GM12801 (cell line): ENCODE measurements at regions not wholly inside any gene's neighbourhood (a gene's known extent, or its start where the extent isn't known, plus 50 kb on each side); places are given as distances from the start of the nearest gene placed in this dataset.

Experiments used
- TF ChIP-seq, protein P1 (sequence below): IDR thresholded peaks from one replicate; pipeline ENCODE4 v1.5.1; 2011; ENCODE audit warnings: control low read depth; ENCODE audit not compliant: insufficient read length; ENCODE audit errors: extremely low read depth

DNA sequence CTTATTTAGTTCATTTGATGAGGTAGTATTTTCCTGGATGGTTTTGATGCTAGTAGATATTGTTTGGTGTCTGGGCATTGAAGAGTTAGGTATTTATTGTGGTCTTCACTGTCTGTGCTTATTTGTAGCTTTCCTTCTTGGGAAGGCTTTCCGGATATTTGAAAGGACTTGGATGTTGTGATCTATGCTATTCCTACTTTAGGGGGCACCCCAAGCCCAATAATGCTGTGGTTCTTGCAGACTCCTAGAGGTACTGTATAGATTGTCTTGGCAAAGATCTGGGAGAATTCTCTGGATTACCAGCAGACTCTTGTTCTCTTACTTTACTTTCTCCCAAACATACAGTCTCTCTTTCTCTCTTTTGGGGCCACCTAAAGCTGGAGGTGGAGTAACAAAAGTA lies 315.7 kb downstream of the MAT2B start:
- TF ChIP-seq, protein P1, sequence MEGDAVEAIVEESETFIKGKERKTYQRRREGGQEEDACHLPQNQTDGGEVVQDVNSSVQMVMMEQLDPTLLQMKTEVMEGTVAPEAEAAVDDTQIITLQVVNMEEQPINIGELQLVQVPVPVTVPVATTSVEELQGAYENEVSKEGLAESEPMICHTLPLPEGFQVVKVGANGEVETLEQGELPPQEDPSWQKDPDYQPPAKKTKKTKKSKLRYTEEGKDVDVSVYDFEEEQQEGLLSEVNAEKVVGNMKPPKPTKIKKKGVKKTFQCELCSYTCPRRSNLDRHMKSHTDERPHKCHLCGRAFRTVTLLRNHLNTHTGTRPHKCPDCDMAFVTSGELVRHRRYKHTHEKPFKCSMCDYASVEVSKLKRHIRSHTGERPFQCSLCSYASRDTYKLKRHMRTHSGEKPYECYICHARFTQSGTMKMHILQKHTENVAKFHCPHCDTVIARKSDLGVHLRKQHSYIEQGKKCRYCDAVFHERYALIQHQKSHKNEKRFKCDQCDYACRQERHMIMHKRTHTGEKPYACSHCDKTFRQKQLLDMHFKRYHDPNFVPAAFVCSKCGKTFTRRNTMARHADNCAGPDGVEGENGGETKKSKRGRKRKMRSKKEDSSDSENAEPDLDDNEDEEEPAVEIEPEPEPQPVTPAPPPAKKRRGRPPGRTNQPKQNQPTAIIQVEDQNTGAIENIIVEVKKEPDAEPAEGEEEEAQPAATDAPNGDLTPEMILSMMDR: no peak

DNA sequence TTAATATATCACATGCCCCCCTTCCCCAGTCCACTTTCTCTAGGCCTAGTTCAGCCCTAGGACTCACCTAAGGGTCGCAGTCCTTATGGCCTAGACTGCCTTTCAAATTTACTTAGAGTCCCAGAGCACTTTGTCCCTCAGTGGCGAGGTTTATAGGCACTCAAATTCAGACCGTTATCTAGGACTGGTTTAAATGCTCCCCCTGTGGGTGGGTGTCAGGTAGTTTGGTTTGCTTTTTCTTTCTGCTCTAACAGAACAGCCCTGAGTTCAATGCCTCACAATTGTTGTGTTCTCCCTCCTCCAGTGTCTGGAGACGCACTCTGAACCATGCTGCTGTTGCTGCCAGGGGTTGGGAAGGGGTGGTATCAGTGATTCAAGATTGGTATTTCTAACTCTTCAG lies 317.1 kb downstream of the MAT2B start:
- TF ChIP-seq, protein P1: no peak

DNA sequence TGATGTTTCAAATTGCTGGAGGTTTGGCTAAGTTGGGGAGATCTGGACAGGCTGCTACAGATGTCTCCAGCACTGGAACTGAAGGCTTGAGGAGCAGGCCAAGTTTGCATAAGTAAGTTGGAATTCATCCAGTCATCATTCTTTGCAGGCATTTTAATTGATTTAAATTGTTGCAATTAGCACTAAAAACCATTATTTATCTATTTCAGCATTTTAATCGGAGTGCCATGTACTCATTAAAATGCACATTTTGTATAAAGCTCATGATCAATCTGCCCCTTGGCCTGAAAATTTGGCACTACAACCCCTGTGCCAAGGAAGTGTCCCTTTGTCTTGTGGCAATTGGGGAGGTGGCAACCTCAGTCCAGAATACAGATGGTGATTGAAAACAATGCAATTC lies 320.2 kb downstream of the MAT2B start:
- TF ChIP-seq, protein P1: no peak

DNA sequence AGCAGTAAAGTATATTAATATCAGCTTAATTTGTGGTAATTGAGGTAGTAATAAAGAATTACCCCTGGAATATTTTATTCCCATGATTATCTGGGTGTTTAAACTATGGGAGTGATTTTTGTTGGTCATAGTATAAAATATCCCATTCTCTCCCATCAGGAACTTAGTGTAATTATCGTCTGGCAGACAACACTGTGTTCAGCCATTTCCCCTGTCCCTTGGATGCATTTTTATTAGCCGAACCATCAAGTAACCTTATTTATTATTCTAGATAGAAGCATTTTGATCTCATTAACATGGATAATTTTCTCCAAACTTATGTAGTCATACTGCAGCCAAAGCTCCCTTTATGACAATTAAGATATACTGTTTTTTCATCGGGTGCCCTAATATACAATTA lies 320.8 kb downstream of the MAT2B start:
- TF ChIP-seq, protein P1: no peak

DNA sequence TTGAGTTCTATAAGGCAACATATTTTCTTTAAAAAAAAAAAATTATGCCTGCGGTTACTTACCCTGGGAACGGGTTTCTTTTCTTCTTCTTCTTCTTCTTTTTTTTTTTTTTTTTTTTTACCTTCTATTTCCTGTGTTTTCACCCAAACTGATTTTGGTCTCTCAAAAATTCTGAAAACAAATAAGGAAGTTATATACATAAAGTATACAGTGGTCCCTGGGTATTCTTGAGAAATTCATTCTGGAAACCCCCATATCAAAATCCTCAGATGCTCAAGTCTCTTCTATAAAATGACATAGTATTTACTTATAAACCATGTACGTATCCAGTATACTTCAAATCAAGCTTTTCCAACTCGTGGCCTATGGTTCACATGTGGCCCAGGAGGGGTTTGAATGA lies 326.7 kb downstream of the MAT2B start:
- TF ChIP-seq, protein P1: no peak

DNA sequence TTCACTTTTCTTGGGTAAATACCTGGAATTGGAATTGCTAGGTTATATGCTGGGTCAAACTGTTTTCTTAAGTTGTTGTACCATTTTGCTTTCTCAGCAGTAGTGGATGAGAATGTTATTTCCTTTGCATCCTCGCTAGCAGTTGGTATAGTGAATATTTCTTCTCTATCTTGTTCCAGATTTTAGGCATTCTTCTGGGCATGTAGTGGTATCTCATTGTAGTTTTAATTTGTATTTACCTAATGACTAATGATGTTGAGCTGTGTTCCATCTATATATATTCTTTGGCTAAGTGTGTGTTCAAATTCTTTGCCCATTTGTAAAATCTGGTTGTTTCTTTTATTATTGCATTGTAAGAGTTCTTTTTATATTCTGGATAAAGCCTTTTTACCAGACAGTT lies 333.3 kb downstream of the MAT2B start:
- TF ChIP-seq, protein P1: no peak

DNA sequence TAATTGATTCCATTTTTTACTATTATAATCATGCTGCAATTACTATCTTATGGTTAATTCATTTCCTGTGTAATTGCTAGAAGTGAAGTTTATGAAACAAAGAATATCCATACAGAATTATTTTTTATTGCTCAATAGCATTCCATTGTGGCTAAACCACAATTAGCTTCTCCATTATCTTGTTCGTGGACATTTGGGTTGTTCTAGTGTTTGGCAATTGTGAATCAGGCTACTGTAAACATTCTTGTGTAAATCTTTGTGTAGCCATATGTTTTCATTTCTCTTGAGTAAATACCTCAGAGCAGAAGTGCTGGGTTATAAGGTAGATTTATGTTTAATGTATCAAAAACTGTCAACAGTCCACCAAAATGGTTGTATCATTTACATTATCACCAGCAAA lies 341.1 kb downstream of the MAT2B start:
- TF ChIP-seq, protein P1: no peak

DNA sequence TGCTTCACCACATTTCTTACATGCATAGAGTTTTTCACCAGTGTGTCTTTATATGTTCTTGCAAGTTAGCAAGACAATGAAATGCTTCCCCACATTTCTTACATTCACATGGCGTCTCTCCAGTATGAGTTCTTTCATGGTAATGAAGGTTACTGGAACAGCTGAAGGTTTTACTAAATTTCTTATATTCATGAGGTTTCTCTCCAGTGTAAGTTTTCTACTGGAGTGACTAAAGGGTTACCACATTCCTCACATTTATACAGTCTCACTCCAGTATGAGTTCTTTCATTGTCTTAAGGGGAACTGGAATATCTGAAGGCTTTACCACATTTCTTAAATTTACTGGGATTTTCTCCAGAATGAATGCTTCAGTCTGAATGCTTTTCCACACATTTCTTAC lies 350.3 kb downstream of the MAT2B start:
- TF ChIP-seq, protein P1: no peak
